ENCODE measurements at regions not wholly inside any gene's neighbourhood (a gene's known extent, or its start where the extent isn't known, plus 50 kb on each side); places are given as distances from the start of the nearest gene placed in this dataset.

DNA sequence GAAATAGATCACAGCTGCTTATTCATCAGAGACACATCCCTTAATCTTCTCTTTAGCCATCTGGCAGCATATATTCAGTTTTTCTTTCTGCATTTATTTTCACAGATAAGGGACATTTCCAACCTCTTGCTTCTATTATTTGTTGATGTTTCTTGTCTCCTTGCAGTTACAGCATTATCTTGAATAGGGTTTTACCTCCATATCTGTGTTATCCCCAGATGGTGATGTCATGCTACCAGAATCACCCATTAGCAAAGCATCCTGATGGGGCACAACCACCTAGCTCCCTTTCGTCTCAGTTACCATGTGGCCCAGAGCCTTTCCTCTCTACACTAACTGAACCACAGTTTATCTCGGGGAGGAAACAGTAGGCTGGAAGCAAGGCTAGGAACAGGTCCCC lies 483.9 kb downstream of the FOXO1 start:
- H3K27ac ChIP-seq (ENCODE audit: control insufficient read depth, insufficient read depth) = no peak overlapping the region
- WGBS (ENCODE audit: insufficient coverage, insufficient replicate concordance, low lambda C conversion rate, missing lambda C conversion rate) = 58% methylated on average over 2 of the region's 2 CpGs
- H3K9me3 ChIP-seq (replicated peaks; ENCODE audit: control insufficient read depth, insufficient read depth, low read length) = no peaks in the 10 kb centered on the region; the same call in 2 of the 3 replicates
- H3K4me3 ChIP-seq = no peak overlapping the region
- no peaks in the 10 kb centered on the region for H3K36me3 ChIP-seq (ENCODE audit: control insufficient read depth in 2 of 2, insufficient read depth in 2 of 2, low read length in 1 of 2)
- intact Hi-C loops (cut with micrococcal nuclease; ENCODE audit: unreplicated experiment) = no loop called here
- ChIA-PET RAD21 (ENCODE audit: unreplicated experiment) (no interaction called here), CTCF (no interaction called here), POLR2A (no interaction called here), SMC1A (ENCODE audit: uncharacterized antibody, unreplicated experiment) (no interaction called here)
- in situ Hi-C loops (cut with MboI) = no loop called here
- no peaks in the 10 kb centered on the region for H3K4me1 ChIP-seq (ENCODE audit: control insufficient read depth, insufficient read depth, low read length)
- ATAC-seq = no peak
- H2AFZ ChIP-seq (ENCODE audit: control insufficient read depth, low read depth, low read length) = no peak overlapping the region
- no peak overlapping the region for H3K9ac ChIP-seq (ENCODE audit: control insufficient read depth, insufficient read depth, low read length)
- BruUV-seq (replicated peaks) = no TSS peak
- no peaks in the 10 kb centered on the region for H3K79me2 ChIP-seq (ENCODE audit: control insufficient read depth, insufficient read depth, low read length)
- no peaks in the 10 kb centered on the region; the same call in 1 of the 2 replicates for H4K20me1 ChIP-seq (ENCODE audit: control insufficient read depth, insufficient read depth)
- H3K4me2 ChIP-seq (ENCODE audit: control insufficient read depth, insufficient read depth) = no peak overlapping the region
- no peak for DNase-seq (ENCODE audit: low read depth, low spot score)
- H3K27me3 ChIP-seq (replicated peaks in 1 of 2; ENCODE audit: control insufficient read depth in 2 of 2, insufficient read depth in 2 of 2, low read length in 1 of 2) = no peaks in the 10 kb centered on the region; a peak in 1 of 4 replicates
- no peak for FAIRE-seq
- TF ChIP-seq RAD51 (IDR thresholded peaks at IDR 0.05) (no peak), TBL1XR1 (IDR thresholded peaks at IDR 0.05; ENCODE audit: low read depth, low read length) (no peak), ZBTB40 (IDR thresholded peaks at IDR 0.05; ENCODE audit: borderline replicate concordance) (no peak), CUX1 (IDR thresholded peaks at IDR 0.05; ENCODE audit: insufficient replicate concordance, low read depth, low read length) (no peak), SMARCA5 (IDR thresholded peaks at IDR 0.05) (no peak), MYC (IDR thresholded peaks at IDR 0.05; ENCODE audit: insufficient read depth, insufficient read length, insufficient replicate concordance, low read length, severe bottlenecking) (no peak), NKRF (conservative IDR thresholded peaks at IDR 0.05) (no peak), ZNF217 (IDR thresholded peaks at IDR 0.05) (no peak), PAX5 (IDR thresholded peaks at IDR 0.05; ENCODE audit: borderline replicate concordance, low read depth, low read length) (no peak), FOXK2 (IDR thresholded peaks at IDR 0.05) (no peak)
- TF ChIP-seq, protein P1, sequence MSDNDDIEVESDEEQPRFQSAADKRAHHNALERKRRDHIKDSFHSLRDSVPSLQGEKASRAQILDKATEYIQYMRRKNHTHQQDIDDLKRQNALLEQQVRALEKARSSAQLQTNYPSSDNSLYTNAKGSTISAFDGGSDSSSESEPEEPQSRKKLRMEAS (IDR thresholded peaks at IDR 0.05; ENCODE audit: low read depth, low read length) = no peak
- TF ChIP-seq, protein P2, sequence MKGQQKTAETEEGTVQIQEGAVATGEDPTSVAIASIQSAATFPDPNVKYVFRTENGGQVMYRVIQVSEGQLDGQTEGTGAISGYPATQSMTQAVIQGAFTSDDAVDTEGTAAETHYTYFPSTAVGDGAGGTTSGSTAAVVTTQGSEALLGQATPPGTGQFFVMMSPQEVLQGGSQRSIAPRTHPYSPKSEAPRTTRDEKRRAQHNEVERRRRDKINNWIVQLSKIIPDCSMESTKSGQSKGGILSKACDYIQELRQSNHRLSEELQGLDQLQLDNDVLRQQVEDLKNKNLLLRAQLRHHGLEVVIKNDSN (IDR thresholded peaks at IDR 0.05; ENCODE audit: borderline replicate concordance, extremely low read length, insufficient read depth, low read depth, low read length) = no peak
